HepG2 (cell line): ENCODE measurements at regions not wholly inside any gene's neighbourhood (a gene's known extent, or its start where the extent isn't known, plus 50 kb on each side); places are given as distances from the start of the nearest gene placed in this dataset.

Source experiments
- ASH2L ChIP-seq: fragments of 300-600, 200-600 bp; sonication (generic); IDR thresholded peaks from 2 replicates; pipeline ENCODE4 v1.7.0; 2017; ENCODE audit warnings: low read depth, mild to moderate bottlenecking, moderate library complexity, mixed read lengths, low read length; ENCODE audit not compliant: insufficient read length
- BRF2 ChIP-seq: sonication (generic); formaldehyde crosslinking; IDR thresholded peaks from 2 replicates; pipeline ENCODE4 v1.8.1; 2022; ENCODE audit warnings: mild to moderate bottlenecking, missing genetic modification reagents
- EZH2 ChIP-seq: conservative IDR thresholded peaks from 2 replicates; pipeline ENCODE4 v1.6.1; 2012; ENCODE audit warnings: mild to moderate bottlenecking, low read depth, low read length, moderate library complexity
- GTF2F1 ChIP-seq: fragments of 150-350 bp; IDR thresholded peaks from 2 replicates; pipeline ENCODE4 v1.6.1; 2014; ENCODE audit warnings: low read length
- JUNB ChIP-seq: sonication (generic); formaldehyde crosslinking; IDR thresholded peaks from 2 replicates; pipeline ENCODE4 v1.8.0; 2022; ENCODE audit warnings: missing genetic modification reagents, mild to moderate bottlenecking, borderline replicate concordance
- KDM1A ChIP-seq: IDR thresholded peaks from 2 replicates; pipeline ENCODE4 v1.6.1; 2016; ENCODE audit warnings: missing compliant biosample characterization
- POLR2A ChIP-seq, 2 experiments: IDR thresholded peaks; 2 replicates each; pipeline ENCODE4 v1.6.1; 2011; ENCODE audit warnings: low read depth in 2 of 2, low read length in 2 of 2, mild to moderate bottlenecking in 1 of 2, moderate library complexity in 1 of 2; ENCODE audit not compliant: insufficient read depth in 1 of 2
- SAP130 ChIP-seq: IDR thresholded peaks from 2 replicates; pipeline ENCODE4 v1.6.1; 2016; ENCODE audit warnings: low read depth
- SRSF1 ChIP-seq: fragments of 200-400 bp; formaldehyde crosslinking; optimal IDR thresholded peaks from 2 replicates; pipeline ENCODE3; 2017; ENCODE audit warnings: mild to moderate bottlenecking, low read depth, low read length, moderate library complexity
- TCF7L2 ChIP-seq: IDR thresholded peaks from 2 replicates; pipeline ENCODE4 v1.6.1; 2011; ENCODE audit warnings: mild to moderate bottlenecking, low read depth, low read length, moderate library complexity
- USF2 ChIP-seq, 2 experiments: sonication (generic) in 1 of 2; formaldehyde crosslinking in 1 of 2; IDR thresholded peaks; 2 replicates each; pipeline versions ENCODE4 v1.5.1 to v1.6.1; 2011 to 2020; ENCODE audit warnings: borderline replicate concordance in 1 of 2, low read depth in 1 of 2, low read length in 1 of 2, mild to moderate bottlenecking in 1 of 2, missing genetic modification reagents in 1 of 2, moderate library complexity in 1 of 2
- ZBTB1 ChIP-seq: sonication (generic); formaldehyde crosslinking; IDR thresholded peaks from 2 replicates; pipeline ENCODE4 v1.4.0; 2020; ENCODE audit warnings: missing genetic modification reagents, borderline replicate concordance
- ZNF234 ChIP-seq: sonication (generic); formaldehyde crosslinking; conservative IDR thresholded peaks from 2 replicates; pipeline ENCODE4 v1.5.1; 2020; ENCODE audit warnings: mild to moderate bottlenecking, missing genetic modification reagents
- TF ChIP-seq, protein P1 (sequence below): sonication (generic); formaldehyde crosslinking; IDR thresholded peaks from 2 replicates; pipeline ENCODE4 v1.5.0; 2020; ENCODE audit warnings: mild to moderate bottlenecking, missing genetic modification reagents, moderate library complexity

GRCh38 chr7:86058649-86059048, 585.1 kb upstream of the GRM3 start:
- TF ChIP-seq, protein P1, sequence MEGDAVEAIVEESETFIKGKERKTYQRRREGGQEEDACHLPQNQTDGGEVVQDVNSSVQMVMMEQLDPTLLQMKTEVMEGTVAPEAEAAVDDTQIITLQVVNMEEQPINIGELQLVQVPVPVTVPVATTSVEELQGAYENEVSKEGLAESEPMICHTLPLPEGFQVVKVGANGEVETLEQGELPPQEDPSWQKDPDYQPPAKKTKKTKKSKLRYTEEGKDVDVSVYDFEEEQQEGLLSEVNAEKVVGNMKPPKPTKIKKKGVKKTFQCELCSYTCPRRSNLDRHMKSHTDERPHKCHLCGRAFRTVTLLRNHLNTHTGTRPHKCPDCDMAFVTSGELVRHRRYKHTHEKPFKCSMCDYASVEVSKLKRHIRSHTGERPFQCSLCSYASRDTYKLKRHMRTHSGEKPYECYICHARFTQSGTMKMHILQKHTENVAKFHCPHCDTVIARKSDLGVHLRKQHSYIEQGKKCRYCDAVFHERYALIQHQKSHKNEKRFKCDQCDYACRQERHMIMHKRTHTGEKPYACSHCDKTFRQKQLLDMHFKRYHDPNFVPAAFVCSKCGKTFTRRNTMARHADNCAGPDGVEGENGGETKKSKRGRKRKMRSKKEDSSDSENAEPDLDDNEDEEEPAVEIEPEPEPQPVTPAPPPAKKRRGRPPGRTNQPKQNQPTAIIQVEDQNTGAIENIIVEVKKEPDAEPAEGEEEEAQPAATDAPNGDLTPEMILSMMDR (CRISPR knock-in tag) = no peak
- no peak for TF ChIP-seq TCF7L2
- no peak for TF ChIP-seq SAP130 (CRISPR knock-in tag)
- TF ChIP-seq USF2 (IDR thresholded peaks at IDR 0.05; ENCODE audit: low read depth, low read length) = no peak
- TF ChIP-seq USF2 (CRISPR knock-in tag; IDR thresholded peaks at IDR 0.05; ENCODE audit: borderline replicate concordance) = no peak
- no peak for TF ChIP-seq ZBTB1 (CRISPR knock-in tag)
- no peak for TF ChIP-seq JUNB (CRISPR knock-in tag)
- TF ChIP-seq KDM1A (CRISPR knock-in tag) = no peak
- TF ChIP-seq BRF2 = no peak
- TF ChIP-seq ASH2L = no peak
- TF ChIP-seq GTF2F1 = no peak
- TF ChIP-seq SRSF1 = no peak
- no peak for TF ChIP-seq POLR2A (IDR thresholded peaks at IDR 0.05; ENCODE audit: insufficient read depth in 1 of 2, low read depth in 2 of 2, low read length in 2 of 2)
- no peak for TF ChIP-seq ZNF234
- no peak for TF ChIP-seq EZH2
